GM18502 (cell line): ENCODE measurements at regions not wholly inside any gene's neighbourhood (a gene's known extent, or its start where the extent isn't known, plus 50 kb on each side); places are given as distances from the start of the nearest gene placed in this dataset.

Source experiments
- ATAC-seq: cut with Tn5 transposase; IDR thresholded peaks from one replicate; pipeline ENCODE4 v1.9.1; 2021; ENCODE audit warnings: mild to moderate bottlenecking; ENCODE audit not compliant: unreplicated experiment, poor library complexity

- ATAC-seq = no peak
Measured at GRCh38 chr3:124230432-124230831, 238.5 kb upstream of the ROPN1 start.

- ATAC-seq = no peak
Measured at GRCh38 chr3:124230998-124231397, 239.1 kb upstream of the ROPN1 start.

- ATAC-seq = no peak
Measured at GRCh38 chr3:124234852-124235252, 242.9 kb upstream of the ROPN1 start.

DNA sequence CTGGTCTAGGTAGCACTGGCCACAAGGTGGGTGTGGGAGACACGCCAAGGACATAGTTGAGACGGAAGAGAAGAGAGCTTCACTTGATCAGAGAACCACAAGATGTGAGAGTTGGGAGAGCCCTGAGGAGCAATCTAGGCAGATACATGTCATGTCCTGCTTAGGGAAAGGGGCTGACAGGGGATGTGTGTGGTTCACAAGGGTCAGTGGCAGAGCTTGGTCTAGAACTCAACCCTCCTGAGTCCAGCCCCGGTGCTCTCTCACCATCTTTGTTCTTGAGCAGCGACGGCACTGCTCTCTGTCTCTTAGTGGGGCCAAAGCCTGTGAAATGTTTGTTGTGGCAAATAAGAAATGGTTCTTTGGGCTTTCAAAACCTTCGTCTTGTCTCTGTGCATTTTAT, 243.5 kb upstream of the ROPN1 start:
- no peak for ATAC-seq

DNA sequence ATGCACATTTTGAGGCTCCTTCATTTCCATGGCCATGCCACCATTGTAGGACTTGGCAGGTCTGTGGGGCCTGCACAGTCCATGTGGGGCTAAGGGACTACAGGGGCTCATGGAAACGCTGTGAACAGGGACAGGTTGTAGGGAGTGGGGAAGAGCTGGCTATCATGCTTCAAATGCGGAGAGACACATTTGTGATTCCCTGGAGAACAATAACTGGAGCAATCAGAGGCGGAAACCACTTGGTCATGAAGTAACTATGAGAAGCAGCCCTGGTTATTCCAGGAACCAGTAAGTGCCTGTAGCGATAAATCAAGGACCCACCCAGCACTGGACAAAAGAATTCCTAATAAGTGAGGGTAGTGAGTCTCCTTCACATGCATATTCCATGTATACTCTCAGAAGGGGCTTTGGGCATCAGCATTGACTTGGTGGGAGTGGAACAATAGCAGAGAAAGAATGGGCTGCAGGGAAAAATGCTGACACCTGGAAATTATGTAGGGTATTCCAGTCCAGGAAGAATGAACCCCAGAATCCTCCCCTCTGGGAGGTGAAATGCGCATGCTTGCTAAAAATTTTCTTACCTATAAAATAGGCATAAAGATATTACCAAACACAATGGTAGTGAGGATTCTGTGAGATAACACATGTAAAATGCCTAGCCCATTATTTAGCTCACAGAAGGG, 251.4 kb upstream of the ROPN1 start:
- ATAC-seq = no peak

DNA sequence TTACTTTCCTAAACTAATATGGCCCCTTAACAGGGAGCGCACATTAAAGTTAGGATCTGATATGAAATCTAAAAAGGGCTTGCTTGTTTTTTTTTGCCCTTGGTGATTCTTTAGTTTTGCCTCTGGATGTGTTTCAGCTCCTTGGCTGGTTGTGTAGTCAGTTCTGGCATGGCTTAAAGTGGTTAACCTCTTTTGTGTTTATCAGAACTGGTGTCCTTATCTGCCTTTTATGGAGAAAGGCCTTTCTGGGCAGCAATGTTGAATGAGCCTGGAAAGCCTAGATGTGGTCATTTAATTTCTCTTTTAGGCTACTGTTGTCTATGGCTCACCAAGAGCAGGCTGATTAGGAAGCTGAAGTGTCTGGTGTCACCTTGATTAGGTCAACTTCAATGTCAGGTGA, 254.5 kb upstream of the ROPN1 start:
- no peak for ATAC-seq

DNA sequence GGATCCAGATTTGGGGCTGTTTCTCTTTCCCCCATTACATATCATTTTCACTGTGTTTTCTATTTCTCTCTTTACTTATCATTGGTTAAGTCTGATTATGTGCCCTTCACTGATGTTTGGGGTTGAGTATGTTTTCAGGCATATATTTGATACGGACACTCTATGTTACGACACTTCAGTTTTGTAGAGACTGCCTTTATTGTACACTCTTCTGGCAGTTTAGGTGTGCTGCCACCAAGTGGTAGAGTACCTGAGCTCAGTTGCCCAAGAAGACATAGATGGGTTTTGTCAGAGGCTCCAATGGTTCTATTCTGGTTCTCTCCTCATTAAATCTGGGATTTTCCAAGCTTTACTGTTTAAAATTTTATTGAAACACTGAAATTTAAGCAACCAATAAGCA, 255.0 kb upstream of the ROPN1 start:
- ATAC-seq = no peak

DNA sequence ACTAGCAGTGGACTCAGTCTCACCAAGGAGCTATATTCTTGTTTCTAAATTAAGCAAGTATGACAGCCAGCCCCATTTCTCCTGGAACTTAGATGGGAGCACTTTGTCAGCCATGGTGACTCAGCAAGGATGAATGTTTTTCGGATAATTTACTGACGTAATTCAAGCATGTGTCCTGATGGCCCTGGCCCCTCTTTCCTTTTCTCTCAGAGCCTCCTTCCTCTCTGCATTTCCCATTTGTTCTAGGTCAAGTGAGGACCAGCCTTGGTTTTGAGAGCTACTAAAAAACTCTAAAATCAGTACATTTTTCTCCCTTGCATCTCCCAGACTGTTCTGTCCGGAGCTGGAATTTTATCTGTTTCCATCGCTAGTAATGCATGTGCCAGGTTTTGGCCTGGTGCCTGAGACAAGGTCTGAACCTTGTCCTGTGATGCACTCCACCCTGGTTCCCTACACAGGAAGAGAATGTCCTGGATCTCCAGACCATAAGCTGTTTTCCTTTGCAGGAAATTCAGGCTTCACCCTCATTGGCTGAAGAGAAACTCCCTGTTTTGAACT, 256.6 kb upstream of the ROPN1 start:
- no peak for ATAC-seq

GRCh38 chr3:124249038-124249437, 257.1 kb upstream of the ROPN1 start:
- ATAC-seq = no peak

- no peak for ATAC-seq
Measured at GRCh38 chr3:124250053-124250452, 258.1 kb upstream of the ROPN1 start.

- no peak for ATAC-seq
Measured at GRCh38 chr3:124256156-124256555, 264.2 kb upstream of the ROPN1 start.

- ATAC-seq = no peak
Measured at GRCh38 chr3:124256599-124256998, 264.7 kb upstream of the ROPN1 start.

GRCh38 chr3:124257336-124257864, 265.5 kb upstream of the ROPN1 start:
- ATAC-seq = no peak

DNA sequence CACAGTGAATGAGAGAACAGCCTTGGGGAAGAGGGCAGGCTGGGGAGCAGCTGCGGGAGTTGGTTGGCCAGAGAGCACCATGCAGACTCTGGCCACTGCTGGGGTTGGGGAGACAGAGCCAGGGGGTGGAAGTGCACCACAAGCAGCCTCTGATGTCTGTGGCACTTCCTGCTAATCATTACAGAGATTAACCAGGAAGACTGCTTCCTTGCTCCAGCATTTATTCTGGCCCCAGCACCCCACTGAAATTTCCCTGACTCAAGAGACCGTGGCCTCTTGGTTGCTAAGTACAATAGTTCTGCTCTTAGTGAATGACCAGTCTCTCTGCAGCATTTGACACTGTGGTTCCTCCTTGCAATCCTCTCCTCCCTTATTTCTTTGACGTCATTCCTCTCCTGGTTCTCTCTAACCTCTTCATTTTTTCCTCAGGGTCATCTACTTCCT, 266.2 kb upstream of the ROPN1 start:
- no peak for ATAC-seq

DNA sequence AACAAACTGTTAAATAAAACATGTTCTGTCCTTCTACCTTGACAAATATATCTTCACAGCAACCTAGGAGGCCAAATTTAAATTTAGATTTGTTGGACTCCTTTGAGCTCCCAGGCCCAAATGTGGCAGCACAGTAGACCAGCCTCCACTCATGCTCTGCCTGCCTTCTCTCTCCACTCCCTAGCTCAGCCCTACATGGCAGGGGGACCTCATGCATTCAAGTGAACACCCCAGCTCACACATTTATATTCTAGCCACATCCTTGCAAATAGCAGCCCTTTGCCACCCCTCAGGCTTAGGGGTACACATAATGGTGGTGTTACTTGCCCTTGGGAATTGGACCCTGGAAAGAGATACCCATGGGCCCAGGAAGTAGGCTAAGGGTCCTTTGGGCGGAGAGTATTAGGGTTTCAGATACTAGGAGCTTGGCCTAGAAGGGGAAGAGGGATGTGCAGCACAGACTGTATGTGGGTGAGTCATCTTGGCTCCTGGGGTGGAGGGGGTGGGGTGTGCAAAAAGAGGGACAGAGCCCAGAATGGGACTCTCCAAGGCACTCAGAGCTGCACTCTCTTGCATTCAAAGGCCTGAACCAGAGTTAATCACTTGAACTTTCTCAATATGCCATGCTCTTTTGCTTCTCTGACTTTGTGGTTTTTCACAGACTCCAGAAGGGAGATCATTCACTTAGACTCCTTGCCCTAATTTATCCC, 268.4 kb upstream of the ROPN1 start:
- no peak for ATAC-seq

DNA sequence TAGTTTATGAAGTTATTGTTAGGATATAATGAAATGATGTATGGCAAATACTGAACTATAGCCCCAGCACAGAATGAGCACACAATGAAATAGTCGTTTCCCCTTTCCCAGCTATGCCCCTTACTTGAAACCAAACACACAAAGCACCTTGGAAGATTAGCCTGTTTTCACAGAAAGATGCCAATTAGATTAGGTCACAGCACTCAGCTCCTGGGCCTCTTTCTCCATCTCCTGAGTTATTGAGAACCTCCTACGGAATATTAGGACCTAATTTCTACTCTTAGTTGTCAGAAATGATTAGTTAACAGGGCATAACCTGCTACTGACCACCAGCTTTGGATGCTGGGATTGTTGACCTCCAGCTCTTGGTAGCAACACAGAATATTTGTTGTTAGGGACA, 269.4 kb upstream of the ROPN1 start:
- no peak for ATAC-seq

DNA sequence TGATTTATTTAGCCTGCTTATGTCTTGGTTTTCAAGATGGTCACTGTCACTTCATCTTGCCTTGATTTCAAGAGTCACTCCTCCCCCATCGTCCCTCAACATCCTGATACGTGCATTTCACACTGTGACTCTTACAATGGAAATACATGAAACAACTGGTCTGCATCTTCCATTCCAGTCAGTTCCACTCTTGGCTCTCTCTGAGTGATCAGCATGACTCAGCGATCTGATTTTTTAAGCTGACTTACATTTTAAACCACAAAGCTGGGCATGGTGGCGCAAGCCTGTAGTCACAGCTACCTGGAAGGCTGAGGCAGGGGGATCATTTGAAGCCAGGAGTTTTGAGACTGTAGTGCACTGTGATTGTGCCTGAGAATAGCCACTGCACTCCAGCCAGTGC, 271.2 kb upstream of the ROPN1 start:
- no peak for ATAC-seq

GRCh38 chr3:124264346-124264745, 272.4 kb upstream of the ROPN1 start:
- ATAC-seq = no peak

GRCh38 chr3:124266487-124266886, 274.6 kb upstream of the ROPN1 start:
- no peak for ATAC-seq

- ATAC-seq = no peak
Measured at GRCh38 chr3:124267406-124267805, 275.5 kb upstream of the ROPN1 start.

- ATAC-seq = no peak
Measured at GRCh38 chr3:124268355-124268754, 276.4 kb upstream of the ROPN1 start.

GRCh38 chr3:124269619-124270018, 277.7 kb upstream of the ROPN1 start:
- no peak for ATAC-seq
